ENCODE measurements at regions not wholly inside any gene's neighbourhood (a gene's known extent, or its start where the extent isn't known, plus 50 kb on each side); places are given as distances from the start of the nearest gene placed in this dataset.

DNA sequence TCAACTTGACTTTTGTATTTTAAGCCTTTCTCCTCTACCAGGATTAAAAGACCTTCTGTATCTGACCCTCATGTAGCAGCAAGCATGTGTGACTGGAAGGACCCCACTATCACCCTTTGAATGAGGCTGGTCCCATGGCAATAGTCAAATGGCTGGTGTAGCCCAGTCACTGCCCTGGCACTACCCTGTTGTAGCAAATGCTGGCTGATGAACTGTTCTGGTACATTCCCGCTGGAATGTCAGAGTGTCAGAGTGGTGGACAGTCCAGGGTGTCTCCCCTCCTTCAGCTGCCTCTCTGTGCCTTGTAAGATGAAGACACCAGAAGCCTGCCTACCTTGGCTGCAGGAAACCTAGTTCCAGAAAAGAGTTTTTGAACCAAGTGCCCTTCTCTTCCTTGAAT lies 115.7 kb downstream of the ACKR3 start:
- Histone ChIP-seq H2BK12ac (ENCODE audit: low read depth, low read length) (no peak overlapping the region), H4K8ac (ENCODE audit: extremely low read depth, insufficient read depth, low read length) (no peak overlapping the region), H2AK5ac (ENCODE audit: low read depth, low read length) (no peak overlapping the region), H3K79me1 (ENCODE audit: low read depth, low read length) (no peaks in the 10 kb centered on the region), H3K23me2 (ENCODE audit: low read depth, low read length) (no peaks in the 10 kb centered on the region), H2BK20ac (ENCODE audit: low read length) (no peak overlapping the region), H3K9ac (replicated peaks in 1 of 4; ENCODE audit: extremely low read depth in 1 of 4, low read depth in 3 of 4, low read length in 3 of 4) (no peak overlapping the region), H3K4ac (replicated peaks; ENCODE audit: insufficient read length, low read depth, low read length) (no peak overlapping the region), H2BK5ac (ENCODE audit: low read depth, low read length) (no peak overlapping the region), H3K56ac (replicated peaks; ENCODE audit: insufficient read length, low read depth, low read length) (no peak overlapping the region), H2BK15ac (ENCODE audit: low read length) (no peak overlapping the region), H4K91ac (replicated peaks; ENCODE audit: insufficient read length, low read length) (no peak overlapping the region), H3K23ac (ENCODE audit: insufficient read length) (no peak overlapping the region), H3K14ac (ENCODE audit: insufficient read length) (no peak overlapping the region), H3K27me3 (replicated peaks in 1 of 4; ENCODE audit: control insufficient read depth in 3 of 4, extremely low read depth in 1 of 4, insufficient read depth in 3 of 4, low read length in 3 of 4) (no peaks in the 10 kb centered on the region), H3K27ac (ENCODE audit: low read depth, low read length) (no peak overlapping the region), H3K79me2 (ENCODE audit: control insufficient read depth in 1 of 2, insufficient read depth in 2 of 2, low read length in 2 of 2) (no peaks in the 10 kb centered on the region), H3K4me1 (replicated peaks in 1 of 4; ENCODE audit: control insufficient read depth in 3 of 4, insufficient read depth in 4 of 4, low read length in 3 of 4) (peaks cover 0 to 13% (median 2%) of the 10 kb centered on the region in 4 experiments; a peak in 2 of 7 replicates), H3K4me3 (ENCODE audit: extremely low read depth in 1 of 4, insufficient read depth in 2 of 4, low read depth in 3 of 4, low read length in 4 of 4) (no peak overlapping the region), H2BK120ac (replicated peaks; ENCODE audit: low read depth, low read length) (no peak overlapping the region), H4K5ac (ENCODE audit: insufficient read length, low read depth, low read length) (no peak overlapping the region), H3K4me2 (ENCODE audit: insufficient read depth in 1 of 2, low read depth in 2 of 2, low read length in 2 of 2) (no peak overlapping the region), H3K9me3 (ENCODE audit: insufficient read depth in 2 of 2, low read depth in 1 of 2, low read length in 1 of 2) (no peaks in the 10 kb centered on the region), H2AFZ (ENCODE audit: low read length) (no peak overlapping the region), H3K36me3 (ENCODE audit: control insufficient read depth in 2 of 4, insufficient read depth in 4 of 4, low read length in 3 of 4) (no peaks in the 10 kb centered on the region), H3K18ac (ENCODE audit: extremely low read depth, low read length) (no peak overlapping the region), H4K20me1 (replicated peaks in 1 of 2; ENCODE audit: control insufficient read depth in 1 of 2, insufficient read depth in 2 of 2, low read length in 2 of 2) (no peaks in the 10 kb centered on the region)
- WGBS, 2 experiments (ENCODE audit: extremely low coverage in 1 of 2, insufficient coverage in 1 of 2, insufficient read length in 1 of 2, insufficient replicate concordance in 2 of 2, low coverage in 1 of 2, low lambda C conversion rate in 2 of 2, missing lambda C conversion rate in 1 of 2): 100% methylated on average over 1 of the region's 1 CpG; no CpG with 5 or more reads in 1 of the 2 experiments
- POLR2A ChIA-PET (ENCODE audit: partially characterized antibody): no interaction called here
- FAIRE-seq: no peak
- no peak for DNase-seq (ENCODE audit: low read depth in 1 of 2, low spot score in 2 of 2)
- CTCF ChIA-PET (ENCODE audit: partially characterized antibody): interaction anchor here (0.9 kb wide), 1 partner anchor 9 kb away, joined by 3 read pairs; no protein-coding TSS in a partner anchor
- TF ChIP-seq HDAC2 (IDR thresholded peaks at IDR 0.05; ENCODE audit: borderline replicate concordance in 1 of 2, low read depth in 2 of 2, low read length in 2 of 2): no peak
- no peak for TF ChIP-seq TAF7 (optimal IDR thresholded peaks at IDR 0.05; ENCODE audit: borderline replicate concordance, low read depth, low read length)
- no peak for TF ChIP-seq FOSL1 (IDR thresholded peaks at IDR 0.05; ENCODE audit: insufficient read depth, low read depth, low read length)
- TF ChIP-seq, protein P1, sequence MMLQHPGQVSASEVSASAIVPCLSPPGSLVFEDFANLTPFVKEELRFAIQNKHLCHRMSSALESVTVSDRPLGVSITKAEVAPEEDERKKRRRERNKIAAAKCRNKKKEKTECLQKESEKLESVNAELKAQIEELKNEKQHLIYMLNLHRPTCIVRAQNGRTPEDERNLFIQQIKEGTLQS (IDR thresholded peaks at IDR 0.05; ENCODE audit: insufficient read depth, low read depth, low read length): no peak
- TF ChIP-seq PHF8 (conservative IDR thresholded peaks at IDR 0.05; ENCODE audit: low read depth, low read length): no peak
- TF ChIP-seq SIX5 (IDR thresholded peaks at IDR 0.05; ENCODE audit: low read depth, low read length): no peak
- TF ChIP-seq TBP (IDR thresholded peaks at IDR 0.05; ENCODE audit: low read depth, low read length): no peak
- no peak for TF ChIP-seq GTF2F1 (IDR thresholded peaks at IDR 0.05; ENCODE audit: borderline replicate concordance, low read depth, low read length)
- TF ChIP-seq CHD2 (IDR thresholded peaks at IDR 0.05; ENCODE audit: low read length): no peak
- TF ChIP-seq RBBP5 (IDR thresholded peaks at IDR 0.05; ENCODE audit: borderline replicate concordance, low read depth, low read length): no peak
- TF ChIP-seq, protein P2, sequence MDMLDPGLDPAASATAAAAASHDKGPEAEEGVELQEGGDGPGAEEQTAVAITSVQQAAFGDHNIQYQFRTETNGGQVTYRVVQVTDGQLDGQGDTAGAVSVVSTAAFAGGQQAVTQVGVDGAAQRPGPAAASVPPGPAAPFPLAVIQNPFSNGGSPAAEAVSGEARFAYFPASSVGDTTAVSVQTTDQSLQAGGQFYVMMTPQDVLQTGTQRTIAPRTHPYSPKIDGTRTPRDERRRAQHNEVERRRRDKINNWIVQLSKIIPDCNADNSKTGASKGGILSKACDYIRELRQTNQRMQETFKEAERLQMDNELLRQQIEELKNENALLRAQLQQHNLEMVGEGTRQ (IDR thresholded peaks at IDR 0.05; ENCODE audit: low read length): no peak
- no peak for TF ChIP-seq HDAC6 (IDR thresholded peaks at IDR 0.05; ENCODE audit: low read depth, low read length)
- TF ChIP-seq MAX (IDR thresholded peaks at IDR 0.05): no peak

All from H1 (cell line).